Stomach (tissue), 4 donors: ENCODE measurements at regions not wholly inside any gene's neighbourhood (a gene's known extent, or its start where the extent isn't known, plus 50 kb on each side); places are given as distances from the start of the nearest gene placed in this dataset.

ENCODE experiments used
- CTCF ChIP-seq, 7 experiments: fragments of 450-650 bp in 4 of 7; fragments of 200-600 bp in 3 of 7; sonication (generic) in 3 of 7; IDR thresholded peaks; one replicate each; pipeline ENCODE4 v1.5.1; 2016 to 2019; ENCODE audit warnings: antibody characterized with exemption in 7 of 7, control low read depth in 2 of 7, mild to moderate bottlenecking in 1 of 7
- EP300 ChIP-seq: sonication (generic); formaldehyde crosslinking; IDR thresholded peaks from one replicate; pipeline ENCODE4 v1.6.1; 2017; ENCODE audit warnings: antibody characterized with exemption
- POLR2A ChIP-seq, 4 donors: fragments of 450-650 bp; IDR thresholded peaks; one replicate each; pipeline ENCODE4 v1.6.1; 2016; ENCODE audit warnings: antibody characterized with exemption in 4 of 4, control low read depth in 2 of 4, mild to moderate bottlenecking in 1 of 4, moderate library complexity in 1 of 4

- no peak for TF ChIP-seq POLR2A (IDR thresholded peaks at IDR 0.05)
- no peak for TF ChIP-seq CTCF (IDR thresholded peaks at IDR 0.05)
- no peak for TF ChIP-seq EP300
These were observed 101.9 kb upstream of the PFN2 start for GRCh38 chr3:150072576-150072975.
